ENCODE measurements at regions not wholly inside any gene's neighbourhood (a gene's known extent, or its start where the extent isn't known, plus 50 kb on each side); places are given as distances from the start of the nearest gene placed in this dataset.

DNA sequence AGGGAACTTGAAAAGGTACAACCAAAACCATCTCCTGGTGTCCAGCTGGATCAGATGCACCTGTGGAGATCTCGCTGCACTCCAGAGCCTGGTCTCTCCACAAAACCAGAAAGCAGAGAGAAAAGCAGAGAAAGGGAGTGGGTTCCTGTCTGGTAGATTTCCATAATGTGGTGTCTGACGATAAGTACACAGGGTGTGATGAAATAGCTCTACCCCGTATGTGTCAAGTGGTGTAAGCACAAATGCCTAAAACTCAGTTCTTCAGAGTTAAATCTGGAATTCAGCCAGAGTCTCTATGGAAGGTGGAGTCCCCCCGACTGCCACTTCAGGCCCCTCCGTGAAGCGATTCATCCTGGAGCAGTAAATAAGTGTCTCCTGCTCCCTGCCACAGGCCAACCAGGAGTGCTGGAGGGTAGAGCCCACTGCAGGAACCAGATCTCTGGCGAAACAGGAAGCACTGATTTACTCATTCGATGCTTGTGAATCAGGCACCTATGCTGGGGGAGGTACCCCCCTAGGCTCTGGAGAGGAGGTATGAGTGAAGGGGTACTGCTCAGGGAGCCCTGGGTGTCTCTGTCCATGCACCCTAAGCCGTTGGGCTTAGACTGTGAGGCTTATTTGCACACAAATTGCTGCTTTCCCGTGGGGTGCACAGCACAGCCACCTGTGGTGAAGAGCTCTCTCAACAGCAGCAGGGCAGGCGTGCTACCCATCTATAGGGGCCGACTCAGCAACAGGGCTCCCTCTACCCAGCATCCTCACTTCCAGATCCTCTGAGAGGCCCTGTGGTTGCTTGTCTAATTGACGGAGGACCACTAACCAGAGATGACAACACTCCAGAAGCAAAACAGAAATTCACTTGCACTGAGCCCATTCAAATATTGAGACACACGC, 97.1 kb upstream of the MYOCD start:
- TF ChIP-seq, protein P1, sequence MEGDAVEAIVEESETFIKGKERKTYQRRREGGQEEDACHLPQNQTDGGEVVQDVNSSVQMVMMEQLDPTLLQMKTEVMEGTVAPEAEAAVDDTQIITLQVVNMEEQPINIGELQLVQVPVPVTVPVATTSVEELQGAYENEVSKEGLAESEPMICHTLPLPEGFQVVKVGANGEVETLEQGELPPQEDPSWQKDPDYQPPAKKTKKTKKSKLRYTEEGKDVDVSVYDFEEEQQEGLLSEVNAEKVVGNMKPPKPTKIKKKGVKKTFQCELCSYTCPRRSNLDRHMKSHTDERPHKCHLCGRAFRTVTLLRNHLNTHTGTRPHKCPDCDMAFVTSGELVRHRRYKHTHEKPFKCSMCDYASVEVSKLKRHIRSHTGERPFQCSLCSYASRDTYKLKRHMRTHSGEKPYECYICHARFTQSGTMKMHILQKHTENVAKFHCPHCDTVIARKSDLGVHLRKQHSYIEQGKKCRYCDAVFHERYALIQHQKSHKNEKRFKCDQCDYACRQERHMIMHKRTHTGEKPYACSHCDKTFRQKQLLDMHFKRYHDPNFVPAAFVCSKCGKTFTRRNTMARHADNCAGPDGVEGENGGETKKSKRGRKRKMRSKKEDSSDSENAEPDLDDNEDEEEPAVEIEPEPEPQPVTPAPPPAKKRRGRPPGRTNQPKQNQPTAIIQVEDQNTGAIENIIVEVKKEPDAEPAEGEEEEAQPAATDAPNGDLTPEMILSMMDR (IDR thresholded peaks at IDR 0.05; ENCODE audit: low read depth, low read length): no peak
- no peak overlapping the region for H3K4me3 ChIP-seq (ENCODE audit: low read depth, low read length)

DNA sequence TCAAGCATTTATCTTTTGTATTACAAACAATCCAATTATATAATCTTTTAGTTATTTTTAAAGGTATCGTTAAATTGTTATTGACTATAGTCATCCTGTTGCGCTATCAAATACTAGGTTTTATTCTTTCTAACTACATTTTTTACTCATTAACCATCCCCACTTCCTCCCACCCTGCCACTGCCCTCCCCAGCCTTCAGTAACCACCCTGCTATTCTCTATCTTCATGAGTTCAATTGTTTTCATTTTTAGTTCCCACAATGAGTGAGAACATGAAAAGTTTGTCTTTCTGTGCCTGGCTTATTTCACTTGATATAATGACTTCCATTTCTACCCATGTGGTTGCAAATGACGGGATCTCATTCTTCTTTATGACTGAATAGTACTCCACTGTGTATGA, 94.1 kb upstream of the MYOCD start:
- TF ChIP-seq, protein P1 (IDR thresholded peaks at IDR 0.05; ENCODE audit: low read depth, low read length): no peak
- no peak overlapping the region for H3K4me3 ChIP-seq (ENCODE audit: low read depth, low read length)

DNA sequence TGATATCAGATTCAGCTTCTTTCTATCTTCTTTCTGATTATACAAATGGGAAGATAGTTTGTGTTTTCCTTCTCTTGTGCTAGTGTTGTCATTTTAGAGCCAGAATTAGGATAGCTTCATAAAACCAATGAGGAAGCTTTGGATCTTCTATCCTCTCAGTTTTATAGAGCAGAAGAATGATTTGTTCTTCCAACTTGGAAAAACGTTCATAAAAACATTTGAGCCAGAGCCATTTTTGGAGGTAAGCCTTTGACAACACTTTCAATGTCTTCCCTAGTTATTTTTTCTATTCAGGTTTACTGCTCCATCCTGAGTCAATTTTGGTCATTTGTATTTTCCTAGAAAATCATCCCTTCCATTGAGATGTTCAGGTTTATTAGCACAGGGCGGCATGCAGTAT, 91.2 kb upstream of the MYOCD start:
- H3K4me3 ChIP-seq (ENCODE audit: low read depth, low read length): no peak overlapping the region
- TF ChIP-seq, protein P1 (IDR thresholded peaks at IDR 0.05; ENCODE audit: low read depth, low read length): no peak

DNA sequence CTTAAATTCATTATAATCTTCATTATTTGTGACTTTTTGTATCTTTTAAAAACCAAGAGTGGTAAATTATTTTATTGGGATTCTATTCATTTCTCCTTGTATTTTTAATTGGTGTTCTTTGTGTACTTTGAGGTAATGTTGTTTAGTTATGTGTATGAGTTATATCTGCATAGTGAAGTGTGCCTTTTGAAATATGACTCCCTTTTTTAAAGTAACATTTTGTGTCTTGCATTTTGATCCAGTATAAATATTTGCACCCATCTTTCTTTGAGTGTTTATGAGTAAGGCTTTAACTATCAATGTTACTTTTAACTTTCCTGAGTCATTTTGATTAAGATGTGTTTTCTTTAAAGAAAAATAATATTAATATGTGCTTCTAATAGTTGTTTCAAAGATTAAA, 90.0 kb upstream of the MYOCD start:
- H3K4me3 ChIP-seq (ENCODE audit: low read depth, low read length): no peak overlapping the region
- TF ChIP-seq, protein P1 (IDR thresholded peaks at IDR 0.05; ENCODE audit: low read depth, low read length): no peak

DNA sequence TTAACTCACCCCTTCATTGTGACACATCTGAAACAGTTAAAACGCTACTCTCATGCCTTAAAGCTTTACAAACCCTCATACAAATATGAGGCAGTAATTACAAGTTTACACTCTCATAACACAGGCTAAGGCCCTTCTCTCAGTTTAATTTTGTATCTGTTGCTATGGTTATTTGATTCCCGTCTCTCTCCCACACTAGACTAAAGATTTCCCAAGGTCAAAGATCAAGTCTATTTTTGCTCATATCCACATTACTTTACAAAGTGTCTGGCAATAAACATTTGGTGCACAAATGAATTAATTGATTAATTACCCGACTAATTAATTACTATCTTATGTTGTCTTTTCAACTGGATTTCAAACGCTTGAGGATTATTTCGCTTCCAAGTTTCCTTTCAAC, 86.4 kb upstream of the MYOCD start:
- TF ChIP-seq, protein P1 (IDR thresholded peaks at IDR 0.05; ENCODE audit: low read depth, low read length): no peak
- H3K4me3 ChIP-seq (ENCODE audit: low read depth, low read length): no peak overlapping the region

DNA sequence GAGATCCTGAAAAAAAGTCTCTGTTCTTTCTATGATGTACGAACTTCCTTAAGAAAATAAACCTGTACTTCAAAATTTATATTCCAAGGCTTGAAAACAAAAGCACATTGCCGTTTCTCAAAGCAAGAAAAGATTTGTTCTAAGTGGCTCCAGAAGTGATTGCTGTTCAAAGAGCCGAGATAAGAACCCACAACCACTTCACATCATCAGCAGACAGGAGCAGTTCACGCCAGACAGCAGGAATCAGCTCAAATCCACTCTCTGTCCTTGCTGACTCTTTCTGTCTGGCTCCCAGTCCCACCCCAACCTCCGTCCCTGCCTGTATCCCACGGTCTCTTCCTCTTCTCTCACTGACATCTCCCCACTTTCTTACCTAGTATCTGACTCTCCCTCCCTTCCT, 85.0 kb upstream of the MYOCD start:
- H3K4me3 ChIP-seq (ENCODE audit: low read depth, low read length): no peak overlapping the region
- TF ChIP-seq, protein P1 (IDR thresholded peaks at IDR 0.05; ENCODE audit: low read depth, low read length): no peak

DNA sequence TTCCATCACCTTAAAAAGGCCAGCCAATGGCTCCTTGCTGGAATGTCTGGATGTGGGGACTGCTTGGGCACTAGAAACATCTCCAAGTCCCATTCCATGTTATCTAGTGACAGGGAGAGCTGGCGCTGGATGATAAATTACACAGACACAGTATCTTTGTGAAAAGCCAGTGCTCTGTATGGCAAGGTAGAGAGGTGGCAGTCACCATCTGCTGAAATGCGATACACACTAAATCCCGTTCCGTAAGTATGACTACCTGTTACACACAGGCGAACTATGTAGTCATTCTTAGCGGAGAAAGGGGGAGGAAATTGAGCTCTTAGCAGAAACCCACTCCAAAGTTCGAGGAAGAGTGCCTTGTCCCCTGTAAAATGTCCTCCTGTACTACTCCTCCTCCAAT, 81.0 kb upstream of the MYOCD start:
- TF ChIP-seq, protein P1 (IDR thresholded peaks at IDR 0.05; ENCODE audit: low read depth, low read length): no peak
- no peak overlapping the region for H3K4me3 ChIP-seq (ENCODE audit: low read depth, low read length)

Measured in WI38 (cell line).